Loucy (cell line): ENCODE measurements at regions not wholly inside any gene's neighbourhood (a gene's known extent, or its start where the extent isn't known, plus 50 kb on each side); places are given as distances from the start of the nearest gene placed in this dataset.

Source experiments
- H2AFZ ChIP-seq: fragments of 200-600 bp; sonication (generic); 2 replicates; pipeline ENCODE4 v1.6.0; 2016; ENCODE audit warnings: antibody characterized with exemption, mild to moderate bottlenecking, low read length, moderate library complexity
- H3F3A ChIP-seq: fragments of 200-600 bp; 2 replicates; pipeline ENCODE4 v1.6.0; 2016; ENCODE audit warnings: antibody characterized with exemption, low read depth, mild to moderate bottlenecking
- H3K27me3 ChIP-seq: fragments of 200-600 bp; sonication (generic); 2 replicates; pipeline ENCODE4 v1.6.1; 2014; ENCODE audit warnings: low read length, mild to moderate bottlenecking; ENCODE audit not compliant: insufficient read depth, poor library complexity, severe bottlenecking
- H3K36me3 ChIP-seq: fragments of 200-600 bp; sonication (generic); 2 replicates; pipeline ENCODE4 v1.6.1; 2016; ENCODE audit warnings: low read length; ENCODE audit not compliant: insufficient read depth
- H3K4me1 ChIP-seq: fragments of 200-600 bp; sonication (generic); 2 replicates; pipeline ENCODE4 v1.5.1; 2014; ENCODE audit warnings: low read length, mild to moderate bottlenecking; ENCODE audit not compliant: insufficient read depth, poor library complexity, severe bottlenecking
- H3K4me2 ChIP-seq: fragments of 200-600 bp; sonication (generic); 2 replicates; pipeline ENCODE4 v1.6.0; 2014; ENCODE audit warnings: antibody characterized with exemption, low read length, low read depth, mild to moderate bottlenecking; ENCODE audit not compliant: poor library complexity, severe bottlenecking
- H3K4me3 ChIP-seq: fragments of 200-600 bp; sonication (generic); 2 replicates; pipeline ENCODE4 v1.5.1; 2014; ENCODE audit warnings: low read length, mild to moderate bottlenecking, mixed read lengths; ENCODE audit not compliant: poor library complexity, severe bottlenecking
- H3K79me2 ChIP-seq: fragments of 200-600 bp; sonication (generic); 2 replicates; pipeline ENCODE4 v1.6.1; 2014; ENCODE audit warnings: low read length; ENCODE audit not compliant: insufficient read depth
- H3K9ac ChIP-seq: fragments of 200-600 bp; sonication (generic); 2 replicates; pipeline ENCODE4 v1.6.0; 2014; ENCODE audit warnings: mild to moderate bottlenecking, low read depth, low read length, moderate library complexity; ENCODE audit not compliant: poor library complexity, severe bottlenecking
- H3K9me2 ChIP-seq: fragments of 200-600 bp; sonication (generic); replicated peaks from 2 replicates; pipeline ENCODE4 v1.6.1; 2016; ENCODE audit warnings: low read depth, low read length, mixed read lengths
- H3K9me3 ChIP-seq: fragments of 200-600 bp; sonication (generic); 2 replicates; pipeline ENCODE4 v1.6.1; 2014; ENCODE audit warnings: mild to moderate bottlenecking, antibody characterized with exemption, low read length, low read depth; ENCODE audit not compliant: insufficient read depth
- H4K20me1 ChIP-seq: fragments of 200-600 bp; sonication (generic); 2 replicates; pipeline ENCODE4 v1.6.0; 2014; ENCODE audit warnings: antibody characterized with exemption, low read length, mild to moderate bottlenecking; ENCODE audit not compliant: insufficient read depth, poor library complexity, severe bottlenecking
- EZH2phosphoT487 ChIP-seq: fragments of 200-600 bp; IDR thresholded peaks from 2 replicates; pipeline ENCODE4 v1.6.1; 2018; ENCODE audit warnings: antibody characterized with exemption, mild to moderate bottlenecking, moderate library complexity, borderline replicate concordance
- TF ChIP-seq, protein P1 (sequence below): fragments of 200-600 bp; sonication (generic); conservative IDR thresholded peaks from 2 replicates; pipeline ENCODE4 v1.5.1; 2014; ENCODE audit warnings: mild to moderate bottlenecking, antibody characterized with exemption, low read length

DNA sequence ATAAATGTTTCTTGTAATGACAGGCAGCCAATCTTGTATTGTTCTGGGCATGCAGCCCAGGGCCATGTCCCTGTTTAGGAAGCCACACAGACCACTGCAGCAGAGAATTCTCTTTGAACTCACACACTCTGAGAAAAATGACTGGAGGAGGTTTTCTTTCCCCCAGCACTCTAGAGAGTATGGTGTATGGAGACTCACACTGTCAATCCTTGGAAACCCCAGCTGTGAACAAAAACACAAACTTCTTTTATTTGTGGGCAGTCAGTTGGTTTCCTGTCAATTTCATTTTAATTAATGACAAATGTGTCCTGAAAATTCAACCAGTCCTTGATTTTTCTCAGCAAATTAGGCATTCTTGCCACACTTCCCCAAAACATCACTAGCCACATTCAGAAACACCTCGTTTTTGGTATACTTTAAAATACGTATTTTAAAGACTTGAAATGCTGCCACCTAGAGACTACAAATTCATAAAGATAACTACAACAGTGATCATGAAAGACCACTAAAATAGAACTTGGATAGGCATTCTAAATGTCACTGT, 52.9 kb upstream of the UFL1 start:
- Histone ChIP-seq H4K20me1 (no peaks in the 10 kb centered on the region), H3K9me3 (no peaks in the 10 kb centered on the region), H3K36me3 (no peaks in the 10 kb centered on the region), H3K4me2 (no peak overlapping the region), H3K27me3 (no peaks in the 10 kb centered on the region), H3K79me2 (no peaks in the 10 kb centered on the region), H3K4me3 (no peak overlapping the region), H3K9ac (no peak overlapping the region), H3F3A (no peaks in the 10 kb centered on the region), H2AFZ (no peak overlapping the region), H3K9me2 (no peaks in the 10 kb centered on the region), H3K4me1 (no peaks in the 10 kb centered on the region)
- no peak for TF ChIP-seq EZH2phosphoT487
- TF ChIP-seq, protein P1, sequence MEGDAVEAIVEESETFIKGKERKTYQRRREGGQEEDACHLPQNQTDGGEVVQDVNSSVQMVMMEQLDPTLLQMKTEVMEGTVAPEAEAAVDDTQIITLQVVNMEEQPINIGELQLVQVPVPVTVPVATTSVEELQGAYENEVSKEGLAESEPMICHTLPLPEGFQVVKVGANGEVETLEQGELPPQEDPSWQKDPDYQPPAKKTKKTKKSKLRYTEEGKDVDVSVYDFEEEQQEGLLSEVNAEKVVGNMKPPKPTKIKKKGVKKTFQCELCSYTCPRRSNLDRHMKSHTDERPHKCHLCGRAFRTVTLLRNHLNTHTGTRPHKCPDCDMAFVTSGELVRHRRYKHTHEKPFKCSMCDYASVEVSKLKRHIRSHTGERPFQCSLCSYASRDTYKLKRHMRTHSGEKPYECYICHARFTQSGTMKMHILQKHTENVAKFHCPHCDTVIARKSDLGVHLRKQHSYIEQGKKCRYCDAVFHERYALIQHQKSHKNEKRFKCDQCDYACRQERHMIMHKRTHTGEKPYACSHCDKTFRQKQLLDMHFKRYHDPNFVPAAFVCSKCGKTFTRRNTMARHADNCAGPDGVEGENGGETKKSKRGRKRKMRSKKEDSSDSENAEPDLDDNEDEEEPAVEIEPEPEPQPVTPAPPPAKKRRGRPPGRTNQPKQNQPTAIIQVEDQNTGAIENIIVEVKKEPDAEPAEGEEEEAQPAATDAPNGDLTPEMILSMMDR, result peak; percentile 56

DNA sequence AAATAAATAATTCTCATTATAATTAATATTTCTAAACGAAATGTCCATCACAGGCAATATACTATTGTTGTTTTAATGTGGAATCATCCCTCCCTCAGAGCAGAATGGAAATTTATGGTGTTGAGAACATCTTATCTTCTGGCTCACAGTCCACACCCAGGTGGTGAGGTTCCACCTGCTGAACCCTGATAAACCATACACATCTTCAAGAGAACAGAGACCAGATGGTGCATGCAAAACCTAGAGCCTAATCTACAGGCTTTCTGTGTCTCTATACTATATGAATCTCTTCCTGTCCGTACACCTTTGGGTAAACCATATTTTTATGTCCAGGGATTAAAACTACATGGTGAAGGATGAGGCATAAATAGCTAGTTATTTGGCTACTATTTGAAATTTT, 52.3 kb upstream of the UFL1 start:
- no peak overlapping the region for H3K4me3 ChIP-seq
- H3K36me3 ChIP-seq, result no peaks in the 10 kb centered on the region
- H3K4me2 ChIP-seq, result no peak overlapping the region
- H3K79me2 ChIP-seq, result no peaks in the 10 kb centered on the region
- H3F3A ChIP-seq, result no peaks in the 10 kb centered on the region
- no peaks in the 10 kb centered on the region for H3K27me3 ChIP-seq
- no peaks in the 10 kb centered on the region for H4K20me1 ChIP-seq
- no peak overlapping the region for H2AFZ ChIP-seq
- H3K9me3 ChIP-seq, result no peaks in the 10 kb centered on the region
- no peak overlapping the region for H3K9ac ChIP-seq
- no peaks in the 10 kb centered on the region for H3K9me2 ChIP-seq
- H3K4me1 ChIP-seq, result no peaks in the 10 kb centered on the region
- TF ChIP-seq EZH2phosphoT487, result no peak
- TF ChIP-seq, protein P1, result no peak

DNA sequence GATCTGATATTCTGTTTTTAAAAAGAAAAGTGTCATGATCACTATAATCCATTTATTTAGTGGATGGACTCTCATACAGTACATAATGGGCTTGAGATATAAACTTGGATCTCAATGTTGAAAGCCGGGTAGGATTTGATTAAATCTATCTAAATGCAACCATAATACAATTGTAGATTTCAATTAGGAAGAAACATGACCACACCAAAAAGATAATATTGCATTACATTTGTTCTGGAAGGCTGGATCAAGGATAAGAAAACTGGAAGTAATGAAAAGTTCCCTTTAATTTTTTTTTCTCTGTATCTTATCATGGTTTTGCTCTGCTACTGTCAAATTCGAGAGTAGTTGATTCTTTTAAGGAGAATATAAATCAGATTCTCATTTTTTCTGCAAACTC, 51.3 kb upstream of the UFL1 start:
- H4K20me1 ChIP-seq, result no peaks in the 10 kb centered on the region

More for the DNA sequence above, 51.3 kb upstream of the UFL1 start:
- no peak overlapping the region for H3K4me3 ChIP-seq
- no peaks in the 10 kb centered on the region for H3K9me2 ChIP-seq
- H3K27me3 ChIP-seq, result no peaks in the 10 kb centered on the region
- H3K36me3 ChIP-seq, result no peaks in the 10 kb centered on the region
- TF ChIP-seq EZH2phosphoT487, result no peak
- TF ChIP-seq, protein P1, result no peak
- no peaks in the 10 kb centered on the region for H3K79me2 ChIP-seq
- H2AFZ ChIP-seq, result no peak overlapping the region
- H3K4me2 ChIP-seq, result no peak overlapping the region
- no peaks in the 10 kb centered on the region for H3F3A ChIP-seq
- no peaks in the 10 kb centered on the region for H3K4me1 ChIP-seq
- H3K9me3 ChIP-seq, result no peaks in the 10 kb centered on the region
- no peak overlapping the region for H3K9ac ChIP-seq
